H9 (cell line): ENCODE measurements at regions not wholly inside any gene's neighbourhood (a gene's known extent, or its start where the extent isn't known, plus 50 kb on each side); places are given as distances from the start of the nearest gene placed in this dataset.

ENCODE experiments used
- DNase-seq: peaks from one replicate; pipeline ENCODE4 v3.0.0-alpha.2; 2017
- H2AFZ ChIP-seq: one replicate; pipeline ENCODE4 v1.6.1; 2013; ENCODE audit warnings: mild to moderate bottlenecking, low read length, control low read depth, moderate library complexity
- H2AK5ac ChIP-seq: 2 replicates; pipeline ENCODE4 v1.6.1; 2013; ENCODE audit warnings: low read length, control low read depth, mixed read lengths; ENCODE audit not compliant: insufficient read length
- H2BK120ac ChIP-seq: one replicate; pipeline ENCODE4 v1.6.1; 2013; ENCODE audit warnings: low read depth, mild to moderate bottlenecking, low read length, control low read depth, inconsistent platforms; ENCODE audit not compliant: poor library complexity, severe bottlenecking
- H2BK12ac ChIP-seq: 2 replicates; pipeline ENCODE4 v1.6.1; 2013; ENCODE audit warnings: low read length, control low read depth, mixed read lengths, low read depth; ENCODE audit not compliant: insufficient read length
- H2BK15ac ChIP-seq: 2 replicates; pipeline ENCODE4 v1.6.1; 2013; ENCODE audit warnings: low read depth, low read length, control low read depth
- H2BK20ac ChIP-seq: one replicate; pipeline ENCODE4 v1.6.1; 2013; ENCODE audit warnings: low read depth, mild to moderate bottlenecking, low read length, control low read depth, inconsistent platforms; ENCODE audit not compliant: poor library complexity, severe bottlenecking
- H2BK5ac ChIP-seq: 2 replicates; pipeline ENCODE4 v1.6.1; 2013; ENCODE audit warnings: low read length, control low read depth, mixed read lengths; ENCODE audit not compliant: insufficient read length
- H3K14ac ChIP-seq: 2 replicates; pipeline ENCODE4 v1.6.1; 2013; ENCODE audit warnings: low read length, control low read depth; ENCODE audit not compliant: insufficient read depth
- H3K18ac ChIP-seq: 2 replicates; pipeline ENCODE4 v1.6.1; 2013; ENCODE audit warnings: low read depth, mild to moderate bottlenecking, mixed read lengths, low read length, control low read depth; ENCODE audit not compliant: insufficient read length
- H3K23ac ChIP-seq: 2 replicates; pipeline ENCODE4 v1.6.1; 2013; ENCODE audit warnings: low read length, control low read depth, mixed read lengths, low read depth; ENCODE audit not compliant: insufficient read length
- H3K23me2 ChIP-seq: 2 replicates; pipeline ENCODE4 v1.6.1; 2013; ENCODE audit warnings: low read depth, mild to moderate bottlenecking, mixed read lengths, low read length, control low read depth; ENCODE audit not compliant: insufficient read length, poor library complexity, severe bottlenecking
- H3K27ac ChIP-seq: 2 replicates; pipeline ENCODE4 v1.5.1; 2013; ENCODE audit warnings: low read length, control low read depth, mixed read lengths, low read depth; ENCODE audit not compliant: insufficient read length
- H3K27me3 ChIP-seq: 2 replicates; pipeline ENCODE4 v1.6.1; 2013; ENCODE audit warnings: low read length, control low read depth, inconsistent platforms; ENCODE audit not compliant: insufficient read depth
- H3K4ac ChIP-seq: 2 replicates; pipeline ENCODE4 v1.6.1; 2013; ENCODE audit warnings: low read depth, mild to moderate bottlenecking, control low read depth, inconsistent platforms, low read length, moderate library complexity
- H3K4me1 ChIP-seq: 2 replicates; pipeline ENCODE4 v1.6.1; 2013; ENCODE audit warnings: low read length, control low read depth, inconsistent platforms; ENCODE audit not compliant: insufficient read depth
- H3K4me2 ChIP-seq: 2 replicates; pipeline ENCODE4 v1.6.1; 2013; ENCODE audit warnings: low read length, control low read depth, mixed read lengths; ENCODE audit not compliant: insufficient read length, insufficient read depth
- H3K56ac ChIP-seq: 2 replicates; pipeline ENCODE4 v1.6.1; 2013; ENCODE audit warnings: low read depth, mild to moderate bottlenecking, mixed read lengths, low read length, control low read depth; ENCODE audit not compliant: insufficient read length
- H3K79me1 ChIP-seq: 2 replicates; pipeline ENCODE4 v1.6.1; 2013; ENCODE audit warnings: low read depth, mild to moderate bottlenecking, moderate library complexity, low read length, control low read depth, inconsistent platforms; ENCODE audit not compliant: insufficient read depth, poor library complexity, severe bottlenecking
- H3K79me2 ChIP-seq: 2 replicates; pipeline ENCODE4 v1.6.1; 2013; ENCODE audit warnings: low read length, control low read depth, inconsistent platforms; ENCODE audit not compliant: insufficient read depth
- H3K9ac ChIP-seq: 2 replicates; pipeline ENCODE4 v1.6.1; 2013; ENCODE audit warnings: low read length, control low read depth, mixed read lengths; ENCODE audit not compliant: insufficient read length; ENCODE audit errors: extremely low read depth
- H3K9me3 ChIP-seq: one replicate; pipeline ENCODE4 v1.6.1; 2013; ENCODE audit warnings: low read depth, low read length, inconsistent platforms; ENCODE audit not compliant: control insufficient read depth
- H3T11ph ChIP-seq: one replicate; pipeline ENCODE4 v1.6.1; 2013; ENCODE audit warnings: mild to moderate bottlenecking, low read length, control low read depth, inconsistent platforms
- H4K20me1 ChIP-seq: one replicate; pipeline ENCODE4 v1.6.1; 2013; ENCODE audit not compliant: control insufficient read depth, insufficient read length, insufficient read depth
- H4K5ac ChIP-seq: 2 replicates; pipeline ENCODE4 v1.6.1; 2013; ENCODE audit warnings: low read depth, mild to moderate bottlenecking, mixed read lengths, low read length, control low read depth; ENCODE audit not compliant: insufficient read length
- H4K8ac ChIP-seq: replicated peaks from 2 replicates; pipeline ENCODE4 v1.6.1; 2013; ENCODE audit warnings: low read length, control low read depth, mixed read lengths, low read depth; ENCODE audit not compliant: insufficient read length
- H4K91ac ChIP-seq: 2 replicates; pipeline ENCODE4 v1.6.1; 2013; ENCODE audit warnings: low read depth, mild to moderate bottlenecking, moderate library complexity, mixed read lengths, low read length, control low read depth; ENCODE audit not compliant: insufficient read length
- H3K27ac Mint-ChIP-seq, 3 experiments: 2 replicates in 2 of 3; 3 replicates in 1 of 3; pipeline ENCODE4 v1.8.0; 2020 to 2021; ENCODE audit warnings: mixed read lengths in 3 of 3, mild to moderate bottlenecking in 1 of 3, moderate library complexity in 1 of 3
- H3K27me3 Mint-ChIP-seq: 2 replicates; pipeline ENCODE4 v1.8.0; 2021; ENCODE audit warnings: low read depth, mild to moderate bottlenecking, moderate library complexity, mixed read lengths
- H3K36me3 Mint-ChIP-seq, 3 experiments: 2 replicates in 2 of 3; 3 replicates in 1 of 3; pipeline ENCODE4 v1.8.0; 2020 to 2021; ENCODE audit warnings: low read depth in 3 of 3, mixed read lengths in 3 of 3; ENCODE audit not compliant: insufficient read depth in 1 of 3
- H3K4me1 Mint-ChIP-seq, 2 experiments: 2 replicates each; pipeline ENCODE4 v1.8.0; 2020; ENCODE audit warnings: mixed read lengths in 2 of 2
- H3K4me3 Mint-ChIP-seq, 2 experiments: 2 replicates in 1 of 2; 3 replicates in 1 of 2; pipeline ENCODE4 v1.8.0; 2020 to 2021; ENCODE audit warnings: mild to moderate bottlenecking in 2 of 2, mixed read lengths in 2 of 2, moderate library complexity in 1 of 2
- H3K9me3 Mint-ChIP-seq, 2 experiments: 2 replicates in 1 of 2; 3 replicates in 1 of 2; pipeline ENCODE4 v1.8.0; 2020; ENCODE audit warnings: mild to moderate bottlenecking in 2 of 2, mixed read lengths in 2 of 2, moderate library complexity in 1 of 2
- WGBS: extraction: QIAGEN DNeasy Blood & Tissue Kit; methylation state at CpG from one replicate; pipeline ENCODE4 v1.1.7; 2013; ENCODE audit warnings: missing lambda C conversion rate, low lambda C conversion rate, mixed read lengths; ENCODE audit not compliant: insufficient read length; ENCODE audit errors: extremely low coverage; 5-methylcytosine and 5-hydroxymethylcytosine counted together
- TF ChIP-seq, protein P1 (sequence below): fragments of 200-600 bp; sonication (generic); conservative IDR thresholded peaks from 3 replicates; pipeline ENCODE4 v1.8.0; 2021; ENCODE audit warnings: antibody characterized with exemption, mild to moderate bottlenecking

DNA sequence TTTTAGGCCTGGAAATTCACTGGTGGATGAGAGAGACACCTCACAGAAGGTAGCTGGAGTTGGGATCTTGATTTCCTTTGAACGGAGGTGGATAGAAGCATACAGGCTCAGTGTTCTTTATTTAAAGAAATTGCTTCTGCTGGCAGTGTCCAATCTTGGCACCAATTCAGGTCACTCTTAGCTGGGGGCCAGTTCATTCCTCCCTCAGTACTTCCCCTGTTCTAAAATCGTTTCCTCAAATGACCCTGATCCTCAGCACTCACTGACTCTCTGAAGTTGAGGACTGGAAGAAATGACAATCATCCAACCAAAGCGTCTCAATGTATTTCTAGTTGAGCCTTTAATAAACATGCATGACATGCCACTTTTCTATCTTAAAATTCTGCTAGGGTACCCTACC is 472.5 kb upstream of the BTBD3 start:
- peaks cover 0 to 3% (median 3%) of the 10 kb centered on the region in 3 experiments; a peak in 2 of 7 replicates for H3K36me3 Mint-ChIP-seq
- no peaks in the 10 kb centered on the region for H3K23me2 ChIP-seq
- no peak overlapping the region for H2AK5ac ChIP-seq
- peaks cover 7% of the 10 kb centered on the region; the same call in 1 of the 2 replicates for H3K4me1 ChIP-seq
- H3K9me3 Mint-ChIP-seq = peaks cover 0 to 2% of the 10 kb centered on the region in 2 experiments; a peak in 2 of 5 replicates
- no peak overlapping the region for H3K27ac Mint-ChIP-seq
- no peaks in the 10 kb centered on the region for H3K27me3 ChIP-seq
- H4K8ac ChIP-seq = no peak overlapping the region
- no peak overlapping the region for H4K91ac ChIP-seq
- H3K9ac ChIP-seq = no peak overlapping the region
- no peak overlapping the region for H3K4ac ChIP-seq
- TF ChIP-seq, protein P1, sequence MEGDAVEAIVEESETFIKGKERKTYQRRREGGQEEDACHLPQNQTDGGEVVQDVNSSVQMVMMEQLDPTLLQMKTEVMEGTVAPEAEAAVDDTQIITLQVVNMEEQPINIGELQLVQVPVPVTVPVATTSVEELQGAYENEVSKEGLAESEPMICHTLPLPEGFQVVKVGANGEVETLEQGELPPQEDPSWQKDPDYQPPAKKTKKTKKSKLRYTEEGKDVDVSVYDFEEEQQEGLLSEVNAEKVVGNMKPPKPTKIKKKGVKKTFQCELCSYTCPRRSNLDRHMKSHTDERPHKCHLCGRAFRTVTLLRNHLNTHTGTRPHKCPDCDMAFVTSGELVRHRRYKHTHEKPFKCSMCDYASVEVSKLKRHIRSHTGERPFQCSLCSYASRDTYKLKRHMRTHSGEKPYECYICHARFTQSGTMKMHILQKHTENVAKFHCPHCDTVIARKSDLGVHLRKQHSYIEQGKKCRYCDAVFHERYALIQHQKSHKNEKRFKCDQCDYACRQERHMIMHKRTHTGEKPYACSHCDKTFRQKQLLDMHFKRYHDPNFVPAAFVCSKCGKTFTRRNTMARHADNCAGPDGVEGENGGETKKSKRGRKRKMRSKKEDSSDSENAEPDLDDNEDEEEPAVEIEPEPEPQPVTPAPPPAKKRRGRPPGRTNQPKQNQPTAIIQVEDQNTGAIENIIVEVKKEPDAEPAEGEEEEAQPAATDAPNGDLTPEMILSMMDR = no peak
- no peak overlapping the region for H3K23ac ChIP-seq
- no peaks in the 10 kb centered on the region for H3K79me1 ChIP-seq
- H3K4me3 Mint-ChIP-seq = no peak overlapping the region
- no peak overlapping the region for H2BK20ac ChIP-seq
- DNase-seq = no peak
- no peak overlapping the region for H3K4me2 ChIP-seq
- H3K27me3 Mint-ChIP-seq = no peaks in the 10 kb centered on the region
- peaks cover 26 to 28% of the 10 kb centered on the region in 2 experiments for H3K4me1 Mint-ChIP-seq
- H3K14ac ChIP-seq = no peak overlapping the region
- H4K20me1 ChIP-seq = no peaks in the 10 kb centered on the region
- no peak overlapping the region for H2BK15ac ChIP-seq
- WGBS = no CpG with 5 or more reads among the region's 3 CpGs
- no peak overlapping the region for H4K5ac ChIP-seq
- H2BK12ac ChIP-seq = no peak overlapping the region
- no peak overlapping the region for H3T11ph ChIP-seq
- H3K27ac ChIP-seq = no peak overlapping the region
- H3K56ac ChIP-seq = no peak overlapping the region
- no peaks in the 10 kb centered on the region for H3K9me3 ChIP-seq
- H2AFZ ChIP-seq = no peak overlapping the region
- no peak overlapping the region for H2BK120ac ChIP-seq
- H3K79me2 ChIP-seq = no peaks in the 10 kb centered on the region
- no peak overlapping the region for H2BK5ac ChIP-seq
- no peak overlapping the region for H3K18ac ChIP-seq
